Stimulated activated memory B cell treated with anti-CD40 and anti-IgM and Interleukin-4, amounts not matched to agents 10 μg/mL and 1 μg/mL and 100 μg/mL, for 72 hours (primary cell): ENCODE measurements at regions not wholly inside any gene's neighbourhood (a gene's known extent, or its start where the extent isn't known, plus 50 kb on each side); places are given as distances from the start of the nearest gene placed in this dataset.
"Not testable (repeated sequence)": the region's sequence is repeated elsewhere in the genome, so short reads cannot be mapped to it uniquely, and the experiment has no call there.

Experiments used
- ATAC-seq: fragments of 150-1000 bp; cut with Tn5 transposase; 2 replicates; pipeline ENCODE4 v1.10.0; 2021
- H3K27ac Mint-ChIP-seq: one replicate; pipeline ENCODE4 v1.8.0; 2022; ENCODE audit warnings: mild to moderate bottlenecking, mixed read lengths
- H3K27me3 Mint-ChIP-seq: one replicate; pipeline ENCODE4 v1.8.0; 2022; ENCODE audit warnings: mixed read lengths
- H3K36me3 Mint-ChIP-seq: one replicate; pipeline ENCODE4 v1.8.0; 2022; ENCODE audit warnings: mixed read lengths
- H3K4me1 Mint-ChIP-seq: one replicate; pipeline ENCODE4 v1.8.0; 2022; ENCODE audit warnings: mixed read lengths
- H3K4me3 Mint-ChIP-seq: one replicate; pipeline ENCODE4 v1.8.0; 2022; ENCODE audit warnings: mild to moderate bottlenecking, moderate library complexity, mixed read lengths
- H3K9me3 Mint-ChIP-seq: one replicate; pipeline ENCODE4 v1.8.0; 2022; ENCODE audit warnings: mixed read lengths

GRCh38 chr3:19013879-19014278, 134.4 kb upstream of the KCNH8 start:
- Mint-ChIP-seq H3K9me3 (no peaks in the 10 kb centered on the region), H3K27me3 (no peaks in the 10 kb centered on the region), H3K36me3 (no peaks in the 10 kb centered on the region), H3K4me3 (no peak overlapping the region), H3K4me1 (no peaks in the 10 kb centered on the region), H3K27ac (no peak overlapping the region)
- no peak for ATAC-seq

- no peaks in the 10 kb centered on the region for H3K36me3 Mint-ChIP-seq
- H3K4me3 Mint-ChIP-seq, result no peak overlapping the region
- no peaks in the 10 kb centered on the region for H3K27me3 Mint-ChIP-seq
- H3K27ac Mint-ChIP-seq, result no peak overlapping the region
- no peak for ATAC-seq
- no peaks in the 10 kb centered on the region for H3K9me3 Mint-ChIP-seq
- H3K4me1 Mint-ChIP-seq, result no peaks in the 10 kb centered on the region
Observed at GRCh38 chr3:19012846-19013245, 135.5 kb upstream of the KCNH8 start.

- no peak overlapping the region for H3K27ac Mint-ChIP-seq
- peaks cover 8% of the 10 kb centered on the region for H3K27me3 Mint-ChIP-seq
- no peak overlapping the region for H3K4me3 Mint-ChIP-seq
- H3K36me3 Mint-ChIP-seq, result no peaks in the 10 kb centered on the region
- H3K9me3 Mint-ChIP-seq, result peaks cover 5% of the 10 kb centered on the region
- no peaks in the 10 kb centered on the region for H3K4me1 Mint-ChIP-seq
- no peak for ATAC-seq
Observed at GRCh38 chr3:19002606-19003005, 145.7 kb upstream of the KCNH8 start.

- no peaks in the 10 kb centered on the region for H3K36me3 Mint-ChIP-seq
- ATAC-seq, result no peak
- no peaks in the 10 kb centered on the region for H3K4me1 Mint-ChIP-seq
- H3K27me3 Mint-ChIP-seq, result no peaks in the 10 kb centered on the region
- peaks cover 4% of the 10 kb centered on the region for H3K9me3 Mint-ChIP-seq
- H3K27ac Mint-ChIP-seq, result no peak overlapping the region
- H3K4me3 Mint-ChIP-seq, result no peak overlapping the region
Observed at GRCh38 chr3:18998069-18998468, 150.2 kb upstream of the KCNH8 start.

GRCh38 chr3:18992709-18993108, 155.6 kb upstream of the KCNH8 start:
- no peaks in the 10 kb centered on the region for H3K4me1 Mint-ChIP-seq
- H3K36me3 Mint-ChIP-seq, result no peaks in the 10 kb centered on the region
- no peak overlapping the region for H3K27ac Mint-ChIP-seq
- no peak for ATAC-seq
- H3K9me3 Mint-ChIP-seq, result peaks cover 4% of the 10 kb centered on the region
- H3K27me3 Mint-ChIP-seq, result no peaks in the 10 kb centered on the region
- H3K4me3 Mint-ChIP-seq, result no peak overlapping the region

- no peaks in the 10 kb centered on the region for H3K4me1 Mint-ChIP-seq
- no peaks in the 10 kb centered on the region for H3K36me3 Mint-ChIP-seq
- H3K9me3 Mint-ChIP-seq, result no peaks in the 10 kb centered on the region
- no peak for ATAC-seq
- no peaks in the 10 kb centered on the region for H3K27me3 Mint-ChIP-seq
- H3K4me3 Mint-ChIP-seq, result no peak overlapping the region
- no peak overlapping the region for H3K27ac Mint-ChIP-seq
Observed at GRCh38 chr3:18989237-18989795, 159.0 kb upstream of the KCNH8 start.

GRCh38 chr3:18988614-18989229, 159.6 kb upstream of the KCNH8 start:
- no peak for ATAC-seq
- no peak overlapping the region for H3K4me3 Mint-ChIP-seq

GRCh38 chr3:18987862-18988447, 160.4 kb upstream of the KCNH8 start:
- H3K27ac Mint-ChIP-seq, result no peak overlapping the region
- H3K36me3 Mint-ChIP-seq, result no peaks in the 10 kb centered on the region
- no peaks in the 10 kb centered on the region for H3K9me3 Mint-ChIP-seq
- H3K27me3 Mint-ChIP-seq, result no peaks in the 10 kb centered on the region
- H3K4me3 Mint-ChIP-seq, result no peak overlapping the region
- H3K4me1 Mint-ChIP-seq, result no peaks in the 10 kb centered on the region
- ATAC-seq, result no peak

More at GRCh38 chr3:18988614-18989229, 159.6 kb upstream of the KCNH8 start:
- H3K27me3 Mint-ChIP-seq, result no peaks in the 10 kb centered on the region
- H3K4me1 Mint-ChIP-seq, result no peaks in the 10 kb centered on the region
- H3K9me3 Mint-ChIP-seq, result no peaks in the 10 kb centered on the region
- no peak overlapping the region for H3K27ac Mint-ChIP-seq
- H3K36me3 Mint-ChIP-seq, result no peaks in the 10 kb centered on the region

GRCh38 chr3:18987070-18987469, 161.2 kb upstream of the KCNH8 start:
- no peak overlapping the region for H3K27ac Mint-ChIP-seq
- H3K36me3 Mint-ChIP-seq, result no peaks in the 10 kb centered on the region
- H3K4me1 Mint-ChIP-seq, result no peaks in the 10 kb centered on the region
- no peaks in the 10 kb centered on the region for H3K9me3 Mint-ChIP-seq
- H3K4me3 Mint-ChIP-seq, result no peak overlapping the region
- no peaks in the 10 kb centered on the region for H3K27me3 Mint-ChIP-seq
- ATAC-seq, result no peak

- H3K4me1 Mint-ChIP-seq, result no peaks in the 10 kb centered on the region
- peak; percentile 57 for ATAC-seq
Observed at GRCh38 chr3:18982920-18983319, 165.4 kb upstream of the KCNH8 start.

GRCh38 chr3:18976102-18976501, 172.2 kb upstream of the KCNH8 start:
- not testable (repeated sequence) for H3K4me3 Mint-ChIP-seq, H3K9me3 Mint-ChIP-seq, H3K27ac Mint-ChIP-seq, H3K4me1 Mint-ChIP-seq, ATAC-seq, H3K36me3 Mint-ChIP-seq
- H3K27me3 Mint-ChIP-seq, result peaks cover 11% of the 10 kb centered on the region

More at GRCh38 chr3:18982920-18983319, 165.4 kb upstream of the KCNH8 start:
- H3K27ac Mint-ChIP-seq, result no peak overlapping the region
- H3K9me3 Mint-ChIP-seq, result no peaks in the 10 kb centered on the region
- H3K4me3 Mint-ChIP-seq, result no peak overlapping the region
- no peaks in the 10 kb centered on the region for H3K36me3 Mint-ChIP-seq
- H3K27me3 Mint-ChIP-seq, result no peaks in the 10 kb centered on the region

- no peaks in the 10 kb centered on the region for H3K4me1 Mint-ChIP-seq
- peaks cover 10% of the 10 kb centered on the region for H3K27me3 Mint-ChIP-seq
- no peak overlapping the region for H3K4me3 Mint-ChIP-seq
- H3K36me3 Mint-ChIP-seq, result no peaks in the 10 kb centered on the region
- H3K27ac Mint-ChIP-seq, result no peak overlapping the region
- no peaks in the 10 kb centered on the region for H3K9me3 Mint-ChIP-seq
- peak; percentile 47 for ATAC-seq
Observed at GRCh38 chr3:18968120-18968519, 180.2 kb upstream of the KCNH8 start.

- Mint-ChIP-seq H3K27me3 (peaks cover 10% of the 10 kb centered on the region), H3K4me1 (no peaks in the 10 kb centered on the region)
- no peak for ATAC-seq
Observed at GRCh38 chr3:18965781-18966180, 182.5 kb upstream of the KCNH8 start.

GRCh38 chr3:18964640-18965039, 183.7 kb upstream of the KCNH8 start:
- Mint-ChIP-seq H3K36me3 (no peaks in the 10 kb centered on the region), H3K27me3 (peaks cover 10% of the 10 kb centered on the region), H3K4me1 (no peaks in the 10 kb centered on the region), H3K4me3 (no peak overlapping the region), H3K27ac (no peak overlapping the region), H3K9me3 (no peaks in the 10 kb centered on the region)
- no peak for ATAC-seq

More at GRCh38 chr3:18965781-18966180, 182.5 kb upstream of the KCNH8 start:
- Mint-ChIP-seq H3K9me3 (no peaks in the 10 kb centered on the region), H3K27ac (no peak overlapping the region), H3K4me3 (no peak overlapping the region), H3K36me3 (no peaks in the 10 kb centered on the region)

GRCh38 chr3:18951333-18951732, 197.0 kb upstream of the KCNH8 start:
- Mint-ChIP-seq H3K4me3 (no peak overlapping the region), H3K36me3 (no peaks in the 10 kb centered on the region), H3K27me3 (peaks cover 31% of the 10 kb centered on the region), H3K4me1 (no peaks in the 10 kb centered on the region), H3K9me3 (no peaks in the 10 kb centered on the region), H3K27ac (no peak overlapping the region)
- ATAC-seq, result no peak

- no peaks in the 10 kb centered on the region for H3K36me3 Mint-ChIP-seq
Observed at GRCh38 chr3:18946524-18946923, 201.8 kb upstream of the KCNH8 start.

More at GRCh38 chr3:18946524-18946923, 201.8 kb upstream of the KCNH8 start:
- Mint-ChIP-seq H3K27me3 (peaks cover 31% of the 10 kb centered on the region), H3K27ac (no peak overlapping the region), H3K4me3 (no peak overlapping the region), H3K9me3 (peaks cover 5% of the 10 kb centered on the region), H3K4me1 (no peaks in the 10 kb centered on the region)
- no peak for ATAC-seq
